ENCODE measurements at regions not wholly inside any gene's neighbourhood (a gene's known extent, or its start where the extent isn't known, plus 50 kb on each side); places are given as distances from the start of the nearest gene placed in this dataset.
A peak's percentile ranks its signal among the peaks of the same experiment; 100 is the strongest.

DNA sequence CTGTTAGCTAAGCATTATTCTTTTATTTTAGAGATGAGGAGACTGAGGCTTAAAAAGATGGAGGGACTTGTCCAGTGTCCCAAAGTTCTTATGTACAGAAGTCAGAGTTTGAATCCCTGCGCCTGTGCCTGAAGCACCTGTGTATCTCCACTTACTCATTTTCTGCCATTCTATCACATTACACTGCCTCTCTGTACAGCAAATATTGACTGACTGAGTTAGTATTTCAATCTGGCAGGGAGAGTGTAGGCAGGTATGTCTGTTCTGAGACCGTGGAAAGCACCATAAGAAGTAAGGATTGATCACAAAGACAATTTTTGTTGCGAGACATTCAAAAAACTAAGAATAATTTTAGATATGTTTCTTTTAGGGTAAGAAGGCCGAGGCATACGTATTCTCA lies 162.7 kb downstream of the KITLG start:
- DNase-seq (ENCODE audit: low read depth), result no peak

DNA sequence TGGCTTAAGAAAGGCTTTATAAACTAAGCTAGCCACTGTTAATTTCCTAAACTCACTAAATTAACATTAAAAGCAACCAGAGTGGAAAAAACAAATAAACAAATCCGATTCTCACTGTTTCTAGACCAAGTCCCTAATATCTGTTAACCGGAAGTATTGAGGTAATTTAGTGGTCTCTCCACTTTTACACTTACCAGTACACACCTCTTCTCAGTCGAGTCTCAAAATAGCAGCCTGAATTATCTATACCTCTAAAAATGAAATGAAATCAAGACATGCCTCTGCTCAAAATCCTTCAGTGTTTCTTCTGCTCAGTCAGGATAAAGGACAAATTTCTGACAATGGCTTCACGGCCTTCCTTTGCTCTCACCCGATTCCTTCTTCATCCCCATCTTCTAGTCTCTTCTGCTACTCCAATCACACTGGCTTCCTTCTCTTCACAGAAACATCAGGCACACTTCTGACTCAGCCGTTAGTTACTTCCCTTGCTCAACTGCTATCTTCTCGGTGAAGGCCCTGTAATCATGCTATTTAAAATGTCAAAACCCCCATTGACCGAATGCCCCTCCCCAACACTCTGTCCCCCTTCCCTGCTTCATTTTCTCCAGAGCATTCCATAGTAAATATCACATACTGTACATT lies 161.3 kb downstream of the KITLG start:
- DNase-seq (ENCODE audit: low read depth), result peak; percentile 59

DNA sequence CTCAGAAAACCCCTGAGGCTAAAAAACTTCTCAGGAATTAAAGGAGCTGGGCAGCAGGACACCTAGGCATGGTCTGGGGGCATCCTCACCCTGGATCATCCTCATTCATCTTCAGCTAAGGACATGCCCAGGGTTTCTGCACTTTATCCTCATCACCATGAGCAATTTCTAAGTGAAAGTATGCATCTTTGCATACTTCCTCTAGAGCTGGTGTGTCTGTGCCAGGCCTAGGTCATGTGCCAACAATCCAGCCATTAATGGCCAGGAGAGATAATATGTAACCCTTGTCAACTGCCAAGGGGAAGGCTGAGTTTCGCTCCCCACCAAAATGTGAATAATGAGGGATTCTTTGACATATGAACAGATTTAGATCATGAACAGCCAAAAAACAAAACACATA lies 160.5 kb downstream of the KITLG start:
- DNase-seq (ENCODE audit: low read depth), result peak; percentile 68

DNA sequence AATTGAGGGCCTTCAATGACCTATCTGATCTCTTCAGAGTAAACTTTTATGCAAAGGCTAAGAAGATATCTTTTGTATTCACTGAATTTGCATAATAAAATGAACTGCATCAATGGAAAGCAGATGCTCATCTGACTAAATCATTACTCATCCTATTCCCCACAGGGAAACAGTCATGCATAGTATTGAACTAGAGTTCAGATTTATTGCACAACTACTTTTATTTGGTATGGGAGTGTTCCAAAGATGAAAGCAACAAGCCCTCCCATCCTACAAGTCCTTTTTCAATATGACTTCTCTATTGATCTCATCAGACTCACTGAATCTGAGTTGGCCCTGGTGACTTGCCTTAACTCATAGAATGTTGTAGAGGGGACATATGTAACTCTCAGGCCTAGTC lies 159.8 kb downstream of the KITLG start:
- peak; percentile 87 for DNase-seq (ENCODE audit: low read depth)

DNA sequence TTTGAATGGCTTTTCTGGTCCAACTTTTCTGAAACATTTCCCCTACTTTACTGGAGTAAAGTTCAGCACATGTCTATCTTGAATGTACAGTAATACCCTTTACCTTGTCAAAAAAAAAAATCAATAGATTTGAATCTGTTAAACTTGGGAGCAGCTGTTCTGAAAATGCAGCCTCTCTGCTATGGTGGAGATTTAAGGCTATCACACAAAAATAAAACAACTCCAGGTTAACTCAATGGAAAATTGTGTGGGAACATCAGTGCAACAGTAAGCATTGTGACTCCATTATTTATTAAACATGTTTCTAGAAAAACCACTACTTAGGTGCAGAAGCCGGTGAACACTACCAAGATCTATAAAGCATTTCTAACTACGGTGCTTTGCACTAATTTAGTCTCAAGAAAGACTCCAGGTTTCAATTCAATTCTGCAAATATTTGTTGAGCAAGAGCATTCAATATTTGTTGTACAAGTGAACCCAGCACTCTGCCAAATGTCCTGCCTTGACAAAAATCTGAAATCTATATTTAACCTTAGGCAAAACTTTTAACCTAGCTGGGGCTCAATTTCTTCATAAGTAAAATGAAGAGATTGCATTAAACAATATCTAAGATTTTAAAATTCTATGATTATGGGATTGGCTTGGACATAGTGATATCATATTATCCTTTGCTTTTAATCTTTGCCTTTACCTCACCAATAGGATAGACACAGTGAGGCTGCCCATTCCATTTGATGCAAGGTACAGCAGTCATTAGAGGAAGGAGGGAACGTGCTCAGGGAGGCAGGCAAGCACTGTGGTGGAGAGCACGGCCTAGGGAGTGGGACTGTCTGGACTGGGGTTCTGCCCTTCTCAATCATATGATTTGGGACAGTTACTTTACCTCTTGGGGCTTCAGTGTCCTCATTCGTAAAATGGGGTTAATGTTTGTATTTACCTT lies 155.2 kb downstream of the KITLG start:
- DNase-seq (ENCODE audit: low read depth), result no peak

DNA sequence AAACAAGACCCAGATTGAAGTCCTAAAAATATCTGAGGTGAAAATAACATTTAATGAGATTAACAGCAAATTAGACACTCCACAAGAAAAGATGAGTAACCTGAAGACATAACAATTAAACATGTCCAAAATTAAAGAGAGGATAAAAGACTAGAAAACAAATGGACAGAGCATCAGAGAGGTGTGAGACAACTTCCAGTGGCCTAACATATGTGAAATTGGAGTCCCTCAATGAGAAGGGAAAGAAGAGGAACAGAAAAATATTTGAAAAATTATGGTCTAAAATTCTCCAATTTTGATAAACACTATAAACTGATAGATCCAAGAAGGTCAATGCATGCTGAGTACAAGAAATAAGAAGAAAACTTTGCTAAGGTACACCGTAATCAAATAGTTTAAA lies 151.9 kb downstream of the KITLG start:
- no peak for DNase-seq (ENCODE audit: low read depth)

DNA sequence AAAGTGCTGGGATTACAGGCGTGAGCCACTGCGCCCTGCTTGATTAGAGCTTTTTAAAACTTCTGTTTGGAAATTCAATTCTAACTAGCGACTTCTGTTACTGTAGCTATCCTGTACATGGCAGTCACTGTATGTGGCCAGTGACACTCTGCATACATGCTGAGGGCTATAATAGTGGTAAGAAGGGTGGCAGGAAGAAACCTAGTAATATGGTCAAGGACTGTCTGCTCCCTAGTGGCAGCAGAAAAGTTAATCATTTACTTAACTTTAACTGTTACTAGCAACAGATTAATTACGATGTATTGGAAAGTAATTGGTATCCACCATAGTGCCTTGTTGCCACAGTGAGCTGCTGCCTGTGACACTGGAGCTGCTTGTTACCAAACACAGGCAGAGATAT lies 149.0 kb downstream of the KITLG start:
- DNase-seq (ENCODE audit: low read depth), result no peak

DNA sequence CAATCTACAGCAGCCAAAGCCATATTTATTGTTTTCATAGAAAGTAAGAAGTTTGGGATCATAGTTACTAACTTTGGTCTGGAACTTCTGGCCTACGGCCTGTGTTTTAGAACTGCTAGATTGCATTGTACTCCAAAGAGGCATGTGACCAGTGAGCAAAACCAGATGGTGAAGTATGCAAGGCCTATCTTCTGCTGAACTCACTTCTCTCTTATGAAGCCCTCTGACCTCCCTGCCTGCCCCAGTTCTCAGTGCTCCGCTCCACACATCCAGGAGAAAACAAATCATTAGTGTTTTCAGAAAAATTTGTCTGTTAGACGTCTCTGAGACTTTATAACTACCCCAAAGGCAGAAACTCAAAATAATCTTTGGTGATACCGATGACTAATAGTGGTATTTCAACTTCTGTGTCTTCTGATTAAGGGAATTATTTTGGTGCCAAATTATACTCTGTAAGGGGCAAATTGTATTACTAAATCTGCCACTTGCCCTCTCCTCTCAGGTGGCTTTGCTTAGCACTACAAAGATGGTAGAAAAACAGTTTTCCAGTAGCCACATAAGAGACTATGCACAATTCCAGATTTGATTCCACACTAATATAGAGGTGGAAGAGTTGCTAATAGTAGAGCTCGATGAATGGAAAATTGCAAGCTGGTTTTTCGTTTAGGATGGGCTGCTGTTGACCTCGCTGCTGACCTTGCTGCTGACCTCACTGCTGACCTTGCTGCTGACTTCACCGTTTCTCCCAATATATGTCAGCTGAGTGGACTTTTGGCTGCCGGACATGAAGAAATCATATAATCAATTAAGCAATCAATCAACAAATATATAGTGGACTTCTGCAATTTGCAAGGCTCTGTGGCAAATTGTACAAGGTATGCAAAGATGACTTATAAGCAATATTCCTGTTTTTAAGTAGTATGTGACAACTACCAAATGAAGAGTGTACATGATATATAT lies 147.5 kb downstream of the KITLG start:
- peak; percentile 32 for DNase-seq (ENCODE audit: low read depth)

DNA sequence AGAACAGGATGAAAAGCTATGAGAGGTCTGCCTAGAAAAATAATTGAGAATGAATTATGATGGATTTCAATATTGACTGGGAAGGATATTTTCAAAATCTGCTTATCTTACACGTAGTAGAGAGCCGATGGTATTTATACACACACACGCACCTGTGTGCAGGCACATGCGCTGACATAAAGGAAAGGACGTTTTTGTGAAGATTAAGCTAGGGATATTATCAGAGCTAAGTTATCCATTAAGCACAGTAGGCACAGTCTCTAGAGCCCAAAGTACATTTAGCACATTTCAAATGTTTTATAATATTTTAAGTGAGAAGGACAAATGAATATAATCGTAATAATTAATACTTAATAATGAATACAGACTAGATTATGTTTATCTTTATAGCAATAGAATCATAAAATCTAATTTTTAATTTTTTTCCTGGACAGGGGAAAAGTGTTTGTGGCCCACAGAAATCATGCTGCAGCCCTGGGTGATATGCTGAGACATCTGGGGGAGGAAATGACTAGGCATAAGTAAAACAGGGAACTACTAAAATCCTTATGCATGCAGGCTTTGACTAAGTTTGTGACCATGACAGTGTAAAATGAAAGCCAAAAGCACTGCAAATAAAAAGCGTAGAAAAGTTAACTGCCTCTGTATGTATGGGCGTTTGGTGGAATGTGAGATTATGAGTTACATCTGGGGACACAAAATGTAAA lies 146.1 kb downstream of the KITLG start:
- no peak for DNase-seq (ENCODE audit: low read depth)

DNA sequence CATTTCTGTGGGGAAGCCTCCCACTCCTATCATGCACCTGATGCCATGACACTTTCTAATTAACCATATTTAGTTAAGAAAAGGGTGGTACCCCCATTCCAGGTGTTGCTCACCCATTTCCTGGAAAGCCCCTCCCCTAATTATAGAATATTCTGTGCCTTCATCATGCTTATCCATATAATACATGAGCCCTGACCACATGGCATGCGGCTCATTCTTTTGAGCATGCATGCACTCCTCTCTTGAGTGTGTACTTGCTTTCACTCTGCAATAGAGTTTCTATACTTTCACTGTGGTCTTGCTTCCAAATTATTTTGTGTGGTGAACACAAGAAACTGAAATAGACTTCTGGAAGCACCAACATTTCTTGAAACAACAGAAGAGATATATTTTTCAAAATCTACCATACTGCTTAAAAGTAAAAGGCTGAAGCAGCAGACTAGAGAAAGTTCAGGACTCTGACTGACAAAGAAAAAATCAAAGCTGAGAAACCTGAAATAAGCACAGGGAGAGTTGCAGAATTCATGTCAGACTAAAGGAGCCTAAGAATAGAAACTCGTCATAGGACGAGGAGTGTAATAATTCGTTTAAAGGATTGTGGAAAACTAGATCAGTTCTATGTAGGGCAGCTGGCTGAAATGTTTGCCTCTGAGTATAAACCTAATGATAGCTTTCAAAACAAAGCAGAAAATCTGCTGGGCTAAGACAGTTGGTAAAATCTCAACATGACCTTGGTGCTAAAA lies 144.8 kb downstream of the KITLG start:
- DNase-seq (ENCODE audit: low read depth), result no peak

DNA sequence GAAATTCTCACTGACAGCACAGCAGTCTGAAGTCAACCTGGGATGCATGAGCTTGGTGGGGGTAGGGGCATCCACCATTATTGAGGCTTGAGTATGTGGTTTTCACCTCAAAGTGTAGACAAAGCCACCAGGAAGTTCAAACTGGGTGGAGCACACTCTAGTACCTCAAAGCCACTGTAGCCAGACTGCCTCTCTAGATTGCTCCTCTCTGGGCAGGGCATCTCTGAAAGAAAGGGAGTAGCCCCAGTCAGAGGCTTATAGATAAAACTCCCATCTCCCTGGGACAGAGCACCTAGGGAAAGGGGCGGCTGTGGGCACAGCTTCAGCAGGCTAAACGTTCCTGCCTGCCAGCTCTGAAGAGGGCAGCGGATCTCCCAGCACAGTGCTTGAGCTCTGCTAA lies 143.0 kb downstream of the KITLG start:
- DNase-seq (ENCODE audit: low read depth), result no peak
